PC-3 (cell line): ENCODE measurements at regions not wholly inside any gene's neighbourhood (a gene's known extent, or its start where the extent isn't known, plus 50 kb on each side); places are given as distances from the start of the nearest gene placed in this dataset.

Experiments
- ATAC-seq: fragments of 200-7000 bp; cut with Tn5 transposase; 2 replicates; pipeline ENCODE4 v1.9.1; 2020; ENCODE audit warnings: mild to moderate bottlenecking, moderate library complexity
- BruUV-seq: library from RNA; stranded (reverse); fragments of 400-500 nt; replicated peaks from 2 replicates; lab custom pipeline; 2021; lab: Mats Ljungman, UMichigan
- CTCF ChIA-PET: fragments of 300-600 bp; sonication (Branson Sonifier 250); formaldehyde crosslinking; loops from one replicate; lab custom pipeline; 2022; ENCODE audit warnings: antibody characterized with exemption; lab: Charles Lee
- POLR2A ChIA-PET: fragments of 300-600 bp; sonication (Branson Sonifier 250); formaldehyde crosslinking; loops from one replicate; lab custom pipeline; 2022; ENCODE audit warnings: antibody characterized with exemption; ENCODE audit not compliant: unreplicated experiment; lab: Charles Lee
- DNase-seq: peaks from one replicate; pipeline ENCODE4 v3.0.0-alpha.2; 2015
- H2AFZ ChIP-seq: fragments of 300-600 bp; sonication (generic); 2 replicates; pipeline ENCODE4 v1.6.0; 2016; ENCODE audit warnings: antibody characterized with exemption, low read length
- H3F3A ChIP-seq: fragments of 300-600 bp; sonication (generic); one replicate; pipeline ENCODE4 v1.6.0; 2017; ENCODE audit warnings: antibody characterized with exemption, low read length, control low read depth, mild to moderate bottlenecking; ENCODE audit not compliant: unreplicated experiment
- H3K27ac ChIP-seq: fragments of 300-600 bp; sonication (generic); 2 replicates; pipeline ENCODE4 v1.5.1; 2016; ENCODE audit warnings: mild to moderate bottlenecking, low read length
- H3K27me3 ChIP-seq: fragments of 300-600 bp; sonication (generic); 2 replicates; pipeline ENCODE4 v1.6.1; 2016; ENCODE audit warnings: low read length, mixed read lengths
- H3K36me3 ChIP-seq: fragments of 300-600 bp; sonication (generic); 2 replicates; pipeline ENCODE4 v1.6.1; 2016; ENCODE audit warnings: low read depth, mixed run types, low read length, mixed read lengths
- H3K4me1 ChIP-seq: fragments of 300-600 bp; sonication (generic); 2 replicates; pipeline ENCODE4 v1.5.1; 2016; ENCODE audit warnings: low read length; ENCODE audit not compliant: insufficient read depth
- H3K4me2 ChIP-seq: fragments of 300-600 bp; sonication (generic); 2 replicates; pipeline ENCODE4 v1.6.0; 2016; ENCODE audit warnings: low read length
- H3K4me3 ChIP-seq: fragments of 300-600 bp; sonication (generic); 2 replicates; pipeline ENCODE4 v1.5.1; 2016; ENCODE audit warnings: mild to moderate bottlenecking, low read length, mixed read lengths
- H3K79me2 ChIP-seq: fragments of 300-600 bp; sonication (generic); 2 replicates; pipeline ENCODE4 v1.6.1; 2017; ENCODE audit warnings: low read length, mixed read lengths
- H3K9ac ChIP-seq: fragments of 300-600 bp; sonication (generic); 2 replicates; pipeline ENCODE4 v1.6.0; 2016; ENCODE audit warnings: mild to moderate bottlenecking, low read length
- H3K9me2 ChIP-seq: fragments of 300-600 bp; sonication (generic); replicated peaks from 2 replicates; pipeline ENCODE4 v1.6.1; 2016; ENCODE audit warnings: mixed run types, low read length, mixed read lengths
- H3K9me3 ChIP-seq: fragments of 300-600 bp; sonication (generic); 2 replicates; pipeline ENCODE4 v1.6.1; 2016; ENCODE audit warnings: low read length, mixed read lengths
- H4K20me1 ChIP-seq: fragments of 300-600 bp; sonication (generic); 2 replicates; pipeline ENCODE4 v1.6.1; 2016; ENCODE audit warnings: low read length, mixed read lengths
- EZH2 ChIP-seq: fragments of 300-600 bp; sonication (generic); IDR thresholded peaks from one replicate; pipeline ENCODE4 v1.6.1; 2017; ENCODE audit warnings: antibody characterized with exemption, mild to moderate bottlenecking, low read length; ENCODE audit not compliant: unreplicated experiment
- EZH2phosphoT487 ChIP-seq: fragments of 300-600 bp; sonication (generic); IDR thresholded peaks from 2 replicates; pipeline ENCODE4 v1.6.1; 2018; ENCODE audit warnings: mild to moderate bottlenecking, antibody characterized with exemption, low read length, borderline replicate concordance
- intact Hi-C: fragments of 100-400 bp; cut with micrococcal nuclease; formaldehyde crosslinking; loops from 2 replicates; pipeline ENCODE4 v1.9.0; 2023
- TF ChIP-seq, protein P1 (sequence below): fragments of 300-600 bp; sonication (generic); conservative IDR thresholded peaks from 2 replicates; pipeline ENCODE4 v1.5.1; 2017; ENCODE audit warnings: antibody characterized with exemption, low read depth, mild to moderate bottlenecking, low read length

DNA sequence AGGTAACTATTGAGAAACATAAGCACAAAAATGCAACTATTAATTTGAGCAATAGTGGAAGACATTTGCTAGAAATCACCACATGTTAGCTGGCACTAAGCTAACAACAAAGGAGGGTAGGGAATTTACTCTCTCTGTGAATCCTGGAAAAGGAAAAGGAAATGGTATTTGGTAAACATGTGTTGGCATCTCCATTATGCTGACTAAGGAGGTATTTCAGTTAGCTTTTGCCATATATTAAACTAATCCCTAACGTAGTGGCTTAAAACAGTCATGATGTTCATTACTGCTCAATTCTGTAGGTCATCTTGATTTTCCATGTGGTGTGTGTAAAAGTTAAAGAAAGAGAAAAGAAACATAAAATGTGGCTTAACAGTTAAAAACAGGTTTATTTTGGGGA, 1686.5 kb upstream of the PCDH7 start:
- no peaks in the 10 kb centered on the region for H3K36me3 ChIP-seq
- DNase-seq (no peak), ATAC-seq (no peak)
- no peaks in the 10 kb centered on the region for H3K79me2 ChIP-seq
- intact Hi-C loops: no loop called here
- no peaks in the 10 kb centered on the region for H3F3A ChIP-seq
- H3K4me2 ChIP-seq: no peak overlapping the region
- no peaks in the 10 kb centered on the region for H4K20me1 ChIP-seq
- POLR2A ChIA-PET: no interaction called here
- no peaks in the 10 kb centered on the region for H3K4me1 ChIP-seq
- no TSS peak for BruUV-seq
- CTCF ChIA-PET: no interaction called here
- no peak overlapping the region for H3K9ac ChIP-seq
- TF ChIP-seq, protein P1, sequence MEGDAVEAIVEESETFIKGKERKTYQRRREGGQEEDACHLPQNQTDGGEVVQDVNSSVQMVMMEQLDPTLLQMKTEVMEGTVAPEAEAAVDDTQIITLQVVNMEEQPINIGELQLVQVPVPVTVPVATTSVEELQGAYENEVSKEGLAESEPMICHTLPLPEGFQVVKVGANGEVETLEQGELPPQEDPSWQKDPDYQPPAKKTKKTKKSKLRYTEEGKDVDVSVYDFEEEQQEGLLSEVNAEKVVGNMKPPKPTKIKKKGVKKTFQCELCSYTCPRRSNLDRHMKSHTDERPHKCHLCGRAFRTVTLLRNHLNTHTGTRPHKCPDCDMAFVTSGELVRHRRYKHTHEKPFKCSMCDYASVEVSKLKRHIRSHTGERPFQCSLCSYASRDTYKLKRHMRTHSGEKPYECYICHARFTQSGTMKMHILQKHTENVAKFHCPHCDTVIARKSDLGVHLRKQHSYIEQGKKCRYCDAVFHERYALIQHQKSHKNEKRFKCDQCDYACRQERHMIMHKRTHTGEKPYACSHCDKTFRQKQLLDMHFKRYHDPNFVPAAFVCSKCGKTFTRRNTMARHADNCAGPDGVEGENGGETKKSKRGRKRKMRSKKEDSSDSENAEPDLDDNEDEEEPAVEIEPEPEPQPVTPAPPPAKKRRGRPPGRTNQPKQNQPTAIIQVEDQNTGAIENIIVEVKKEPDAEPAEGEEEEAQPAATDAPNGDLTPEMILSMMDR: no peak
- TF ChIP-seq EZH2phosphoT487 (no peak), EZH2 (no peak)
- H3K27me3 ChIP-seq: no peaks in the 10 kb centered on the region
- H3K27ac ChIP-seq: no peak overlapping the region
- H3K9me3 ChIP-seq: no peaks in the 10 kb centered on the region
- H2AFZ ChIP-seq: no peak overlapping the region
- no peaks in the 10 kb centered on the region for H3K9me2 ChIP-seq
- H3K4me3 ChIP-seq: no peak overlapping the region

DNA sequence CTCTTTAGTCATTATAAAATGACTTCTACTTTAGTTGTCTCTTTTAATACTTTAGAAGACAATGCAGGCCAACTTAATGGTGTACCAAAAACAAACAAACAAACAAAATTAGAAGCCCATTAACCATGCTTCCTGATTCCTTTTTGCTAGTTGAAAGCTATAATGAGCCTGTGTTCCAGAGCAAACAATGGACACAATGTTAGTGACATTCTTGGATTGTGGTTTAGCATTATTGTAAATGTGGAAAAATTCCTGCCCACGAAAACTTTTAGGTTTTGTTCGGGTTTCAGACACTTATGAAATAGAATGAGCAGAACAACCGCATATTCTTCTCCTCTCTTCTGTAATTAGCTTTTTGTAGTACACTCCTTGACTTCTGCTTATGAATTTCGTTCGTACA, 1682.7 kb upstream of the PCDH7 start:
- no peak overlapping the region for H3K9ac ChIP-seq
- no peaks in the 10 kb centered on the region for H3K27me3 ChIP-seq
- no peaks in the 10 kb centered on the region for H3K36me3 ChIP-seq
- H3K4me3 ChIP-seq: no peak overlapping the region
- intact Hi-C loops: no loop called here
- no peaks in the 10 kb centered on the region for H4K20me1 ChIP-seq
- no peak for DNase-seq
- no peak overlapping the region for H3K4me2 ChIP-seq
- no peaks in the 10 kb centered on the region for H3K9me3 ChIP-seq
- H3K79me2 ChIP-seq: no peaks in the 10 kb centered on the region
- no peak overlapping the region for H3K27ac ChIP-seq
- BruUV-seq: no TSS peak
- no peak overlapping the region for H2AFZ ChIP-seq
- H3K4me1 ChIP-seq: no peaks in the 10 kb centered on the region
- no peaks in the 10 kb centered on the region for H3K9me2 ChIP-seq
- no peaks in the 10 kb centered on the region for H3F3A ChIP-seq
- TF ChIP-seq EZH2 (no peak), EZH2phosphoT487 (no peak)
- TF ChIP-seq, protein P1: no peak
- ChIA-PET CTCF (no interaction called here), POLR2A (no interaction called here)
- no peak for ATAC-seq

DNA sequence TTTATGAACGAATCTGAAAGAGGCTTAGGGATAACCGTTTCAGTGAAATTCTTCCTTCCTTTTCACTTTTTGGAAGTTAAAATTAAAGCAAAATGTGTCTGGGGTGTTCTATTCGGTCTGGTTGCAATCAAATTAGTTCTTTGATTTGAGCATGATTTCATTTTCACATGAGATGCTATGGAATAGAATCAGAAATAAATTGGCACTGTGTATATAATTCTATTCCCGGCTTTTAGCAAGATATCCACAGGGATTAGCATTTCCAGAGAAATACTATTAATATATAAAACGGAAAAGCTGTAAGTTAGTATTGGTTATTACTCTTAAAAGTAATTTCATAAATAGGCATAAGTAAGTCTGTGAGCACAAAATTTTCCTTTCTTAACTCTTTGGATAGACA, 1676.8 kb upstream of the PCDH7 start:
- CTCF ChIA-PET: no interaction called here
- Histone ChIP-seq H2AFZ (no peak overlapping the region), H3K27ac (no peak overlapping the region), H3K36me3 (no peaks in the 10 kb centered on the region), H3K9me3 (no peaks in the 10 kb centered on the region), H3F3A (no peaks in the 10 kb centered on the region), H3K27me3 (no peaks in the 10 kb centered on the region), H3K4me3 (no peak overlapping the region), H4K20me1 (no peaks in the 10 kb centered on the region), H3K4me1 (no peaks in the 10 kb centered on the region; the same call in 1 of the 2 replicates), H3K9me2 (no peaks in the 10 kb centered on the region), H3K9ac (no peak overlapping the region), H3K4me2 (no peak overlapping the region), H3K79me2 (no peaks in the 10 kb centered on the region)
- BruUV-seq: no TSS peak
- ATAC-seq (no peak), DNase-seq (no peak)
- TF ChIP-seq EZH2: no peak
- TF ChIP-seq EZH2phosphoT487: no peak
- TF ChIP-seq, protein P1: no peak
- intact Hi-C loops: no loop called here
- POLR2A ChIA-PET: no interaction called here
